ENCODE measurements at regions not wholly inside any gene's neighbourhood (a gene's known extent, or its start where the extent isn't known, plus 50 kb on each side); places are given as distances from the start of the nearest gene placed in this dataset.
A peak's percentile ranks its signal among the peaks of the same experiment; 100 is the strongest.

- peak overlapping the region; percentile 93 for H3K27ac Mint-ChIP-seq
- DNase-seq (no peak), ATAC-seq (ENCODE audit: low read depth) (peak; percentile 76)
- no peaks in the 10 kb centered on the region for H3K9me3 Mint-ChIP-seq
- H3K36me3 Mint-ChIP-seq: peaks cover 13% of the 10 kb centered on the region
- POLR2A ChIA-PET: interaction anchor here (1.0 to 1.6 kb wide), 3 partner anchors 50 to 115 kb away, joined by 3 to 11 read pairs (median 8); partner anchors contain the start of gene FAM177A1
- H3K27me3 Mint-ChIP-seq: no peaks in the 10 kb centered on the region
- peak overlapping the region; percentile 76 for H3K4me3 Mint-ChIP-seq
- peaks cover 25% of the 10 kb centered on the region for H3K4me1 Mint-ChIP-seq
Observed at GRCh38 chr14:34931206-34931605, 51.6 kb upstream of the SRP54 start.

- no peaks in the 10 kb centered on the region for H3K9me3 Mint-ChIP-seq
- no peaks in the 10 kb centered on the region for H3K27me3 Mint-ChIP-seq
- ATAC-seq (ENCODE audit: low read depth) (peak; percentile 68), DNase-seq (no peak)
- H3K27ac Mint-ChIP-seq: peak overlapping the region; percentile 93
- H3K4me1 Mint-ChIP-seq: peaks cover 25% of the 10 kb centered on the region
- peak overlapping the region; percentile 76 for H3K4me3 Mint-ChIP-seq
- POLR2A ChIA-PET: interaction anchor here (0.6 to 1.6 kb wide), 8 partner anchors 14 to 376 kb away, joined by 3 to 11 read pairs (median 4); partner anchors contain the start of genes BAZ1A and FAM177A1
- H3K36me3 Mint-ChIP-seq: peaks cover 13% of the 10 kb centered on the region
Observed at GRCh38 chr14:34930591-34931091, 52.2 kb upstream of the SRP54 start.

DNA sequence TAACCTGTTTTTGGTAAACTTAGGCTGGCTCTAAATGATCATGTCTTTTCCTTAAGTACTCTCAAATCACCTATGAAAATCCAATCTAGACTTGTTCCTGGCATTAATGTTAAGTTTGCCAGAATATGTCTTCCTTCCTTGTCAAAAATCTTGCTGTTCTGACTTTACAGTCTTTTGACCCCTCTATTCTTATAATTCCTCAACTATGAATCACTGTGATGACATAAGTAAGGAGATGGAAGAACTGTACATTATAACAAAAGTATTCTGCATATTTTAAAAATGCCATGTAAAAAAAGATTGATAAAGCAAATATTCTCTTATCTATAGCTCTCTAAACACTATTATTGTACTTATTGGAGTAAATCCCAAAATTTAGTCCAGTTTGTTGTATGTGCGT lies 51.4 kb upstream of the BAZ1A start:
- no peak for DNase-seq
- POLR2A ChIA-PET: no interaction called here
- Mint-ChIP-seq H3K27ac (no peak overlapping the region), H3K4me1 (peaks cover 18% of the 10 kb centered on the region), H3K27me3 (no peaks in the 10 kb centered on the region), H3K4me3 (no peak overlapping the region), H3K9me3 (no peaks in the 10 kb centered on the region), H3K36me3 (peaks cover 6% of the 10 kb centered on the region)
- ATAC-seq (ENCODE audit: low read depth): no peak
